Esophagus muscularis mucosa (tissue), 3 donors: ENCODE measurements at regions not wholly inside any gene's neighbourhood (a gene's known extent, or its start where the extent isn't known, plus 50 kb on each side); places are given as distances from the start of the nearest gene placed in this dataset.
"Not testable (repeated sequence)": the region's sequence is repeated elsewhere in the genome, so short reads cannot be mapped to it uniquely, and the experiment has no call there.

ENCODE experiments used
- CTCF ChIP-seq, 3 experiments: fragments of 200-600 bp in 2 of 3; fragments of 450-650 bp in 1 of 3; sonication (generic) in 2 of 3; IDR thresholded peaks; one replicate each; pipeline ENCODE4 v1.5.1; 2017 to 2019; ENCODE audit warnings: antibody characterized with exemption in 3 of 3, mild to moderate bottlenecking in 2 of 3, moderate library complexity in 1 of 3
- EP300 ChIP-seq: sonication (generic); formaldehyde crosslinking; IDR thresholded peaks from one replicate; pipeline ENCODE4 v1.6.1; 2017; ENCODE audit warnings: antibody characterized with exemption

- TF ChIP-seq CTCF (IDR thresholded peaks at IDR 0.05); EP300: not testable (repeated sequence)
These were observed 1763.5 kb downstream of the SLITRK5 start for GRCh38 chr13:89434624-89435023.
